ENCODE measurements at regions not wholly inside any gene's neighbourhood (a gene's known extent, or its start where the extent isn't known, plus 50 kb on each side); places are given as distances from the start of the nearest gene placed in this dataset.

DNA sequence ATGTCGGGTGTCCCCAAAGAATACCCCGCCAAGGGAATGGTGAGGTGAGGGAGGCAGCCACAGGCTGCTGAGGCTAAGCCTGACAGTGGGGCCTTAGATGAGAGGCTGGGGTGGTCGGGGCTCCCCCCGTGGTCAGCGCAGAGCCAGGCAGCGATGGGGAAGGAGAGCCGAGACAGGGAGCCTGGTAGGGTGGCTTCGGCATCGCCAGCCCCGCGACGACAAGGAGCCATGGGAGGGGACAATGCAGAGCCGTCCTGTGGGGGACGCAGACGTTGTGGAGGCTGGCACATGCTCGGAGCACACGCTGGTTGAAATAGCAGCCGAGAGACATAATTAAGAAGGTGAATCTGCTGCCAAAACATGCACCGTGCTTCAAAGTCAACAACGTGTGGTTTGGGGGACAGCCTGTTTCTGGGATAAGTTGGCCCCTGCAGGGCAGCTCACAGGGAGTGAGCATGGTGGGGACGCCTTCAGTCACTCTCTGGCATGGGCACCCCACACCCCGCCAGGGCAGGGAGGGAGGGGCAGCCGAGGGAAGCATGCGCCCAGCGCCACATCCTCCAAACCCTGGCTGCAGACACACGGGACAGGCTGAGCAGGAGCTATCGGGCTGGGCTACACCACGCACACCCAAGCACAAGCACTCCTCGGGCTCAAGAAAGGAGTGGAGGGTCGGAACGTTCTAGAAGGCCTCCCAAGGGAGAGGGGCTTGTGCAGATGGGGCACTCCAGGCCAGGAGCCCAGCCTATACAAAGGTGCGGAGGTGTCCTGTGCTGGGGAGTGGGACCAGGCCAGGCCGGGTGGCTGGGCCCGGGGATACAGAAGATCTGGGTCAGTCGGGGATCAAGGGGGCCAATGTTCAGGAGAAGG is 66.6 kb upstream of the C14orf180 start (continued):
- TF ChIP-seq, protein P1, sequence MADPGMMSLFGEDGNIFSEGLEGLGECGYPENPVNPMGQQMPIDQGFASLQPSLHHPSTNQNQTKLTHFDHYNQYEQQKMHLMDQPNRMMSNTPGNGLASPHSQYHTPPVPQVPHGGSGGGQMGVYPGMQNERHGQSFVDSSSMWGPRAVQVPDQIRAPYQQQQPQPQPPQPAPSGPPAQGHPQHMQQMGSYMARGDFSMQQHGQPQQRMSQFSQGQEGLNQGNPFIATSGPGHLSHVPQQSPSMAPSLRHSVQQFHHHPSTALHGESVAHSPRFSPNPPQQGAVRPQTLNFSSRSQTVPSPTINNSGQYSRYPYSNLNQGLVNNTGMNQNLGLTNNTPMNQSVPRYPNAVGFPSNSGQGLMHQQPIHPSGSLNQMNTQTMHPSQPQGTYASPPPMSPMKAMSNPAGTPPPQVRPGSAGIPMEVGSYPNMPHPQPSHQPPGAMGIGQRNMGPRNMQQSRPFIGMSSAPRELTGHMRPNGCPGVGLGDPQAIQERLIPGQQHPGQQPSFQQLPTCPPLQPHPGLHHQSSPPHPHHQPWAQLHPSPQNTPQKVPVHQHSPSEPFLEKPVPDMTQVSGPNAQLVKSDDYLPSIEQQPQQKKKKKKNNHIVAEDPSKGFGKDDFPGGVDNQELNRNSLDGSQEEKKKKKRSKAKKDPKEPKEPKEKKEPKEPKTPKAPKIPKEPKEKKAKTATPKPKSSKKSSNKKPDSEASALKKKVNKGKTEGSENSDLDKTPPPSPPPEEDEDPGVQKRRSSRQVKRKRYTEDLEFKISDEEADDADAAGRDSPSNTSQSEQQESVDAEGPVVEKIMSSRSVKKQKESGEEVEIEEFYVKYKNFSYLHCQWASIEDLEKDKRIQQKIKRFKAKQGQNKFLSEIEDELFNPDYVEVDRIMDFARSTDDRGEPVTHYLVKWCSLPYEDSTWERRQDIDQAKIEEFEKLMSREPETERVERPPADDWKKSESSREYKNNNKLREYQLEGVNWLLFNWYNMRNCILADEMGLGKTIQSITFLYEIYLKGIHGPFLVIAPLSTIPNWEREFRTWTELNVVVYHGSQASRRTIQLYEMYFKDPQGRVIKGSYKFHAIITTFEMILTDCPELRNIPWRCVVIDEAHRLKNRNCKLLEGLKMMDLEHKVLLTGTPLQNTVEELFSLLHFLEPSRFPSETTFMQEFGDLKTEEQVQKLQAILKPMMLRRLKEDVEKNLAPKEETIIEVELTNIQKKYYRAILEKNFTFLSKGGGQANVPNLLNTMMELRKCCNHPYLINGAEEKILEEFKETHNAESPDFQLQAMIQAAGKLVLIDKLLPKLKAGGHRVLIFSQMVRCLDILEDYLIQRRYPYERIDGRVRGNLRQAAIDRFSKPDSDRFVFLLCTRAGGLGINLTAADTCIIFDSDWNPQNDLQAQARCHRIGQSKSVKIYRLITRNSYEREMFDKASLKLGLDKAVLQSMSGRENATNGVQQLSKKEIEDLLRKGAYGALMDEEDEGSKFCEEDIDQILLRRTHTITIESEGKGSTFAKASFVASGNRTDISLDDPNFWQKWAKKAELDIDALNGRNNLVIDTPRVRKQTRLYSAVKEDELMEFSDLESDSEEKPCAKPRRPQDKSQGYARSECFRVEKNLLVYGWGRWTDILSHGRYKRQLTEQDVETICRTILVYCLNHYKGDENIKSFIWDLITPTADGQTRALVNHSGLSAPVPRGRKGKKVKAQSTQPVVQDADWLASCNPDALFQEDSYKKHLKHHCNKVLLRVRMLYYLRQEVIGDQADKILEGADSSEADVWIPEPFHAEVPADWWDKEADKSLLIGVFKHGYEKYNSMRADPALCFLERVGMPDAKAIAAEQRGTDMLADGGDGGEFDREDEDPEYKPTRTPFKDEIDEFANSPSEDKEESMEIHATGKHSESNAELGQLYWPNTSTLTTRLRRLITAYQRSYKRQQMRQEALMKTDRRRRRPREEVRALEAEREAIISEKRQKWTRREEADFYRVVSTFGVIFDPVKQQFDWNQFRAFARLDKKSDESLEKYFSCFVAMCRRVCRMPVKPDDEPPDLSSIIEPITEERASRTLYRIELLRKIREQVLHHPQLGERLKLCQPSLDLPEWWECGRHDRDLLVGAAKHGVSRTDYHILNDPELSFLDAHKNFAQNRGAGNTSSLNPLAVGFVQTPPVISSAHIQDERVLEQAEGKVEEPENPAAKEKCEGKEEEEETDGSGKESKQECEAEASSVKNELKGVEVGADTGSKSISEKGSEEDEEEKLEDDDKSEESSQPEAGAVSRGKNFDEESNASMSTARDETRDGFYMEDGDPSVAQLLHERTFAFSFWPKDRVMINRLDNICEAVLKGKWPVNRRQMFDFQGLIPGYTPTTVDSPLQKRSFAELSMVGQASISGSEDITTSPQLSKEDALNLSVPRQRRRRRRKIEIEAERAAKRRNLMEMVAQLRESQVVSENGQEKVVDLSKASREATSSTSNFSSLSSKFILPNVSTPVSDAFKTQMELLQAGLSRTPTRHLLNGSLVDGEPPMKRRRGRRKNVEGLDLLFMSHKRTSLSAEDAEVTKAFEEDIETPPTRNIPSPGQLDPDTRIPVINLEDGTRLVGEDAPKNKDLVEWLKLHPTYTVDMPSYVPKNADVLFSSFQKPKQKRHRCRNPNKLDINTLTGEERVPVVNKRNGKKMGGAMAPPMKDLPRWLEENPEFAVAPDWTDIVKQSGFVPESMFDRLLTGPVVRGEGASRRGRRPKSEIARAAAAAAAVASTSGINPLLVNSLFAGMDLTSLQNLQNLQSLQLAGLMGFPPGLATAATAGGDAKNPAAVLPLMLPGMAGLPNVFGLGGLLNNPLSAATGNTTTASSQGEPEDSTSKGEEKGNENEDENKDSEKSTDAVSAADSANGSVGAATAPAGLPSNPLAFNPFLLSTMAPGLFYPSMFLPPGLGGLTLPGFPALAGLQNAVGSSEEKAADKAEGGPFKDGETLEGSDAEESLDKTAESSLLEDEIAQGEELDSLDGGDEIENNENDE (IDR thresholded peaks at IDR 0.05; ENCODE audit: low read depth, low read length), result no peak
- TF ChIP-seq KLF10 (CRISPR knock-in tag; IDR thresholded peaks at IDR 0.05) (no peak), ZNF174 (CRISPR knock-in tag; IDR thresholded peaks at IDR 0.05) (no peak), RBM17 (IDR thresholded peaks at IDR 0.05; ENCODE audit: borderline replicate concordance, low read depth, low read length) (no peak), MTA2 (IDR thresholded peaks at IDR 0.05; ENCODE audit: low read depth) (no peak), EGR1 (conservative IDR thresholded peaks at IDR 0.05) (no peak), ZNF134 (CRISPR knock-in tag; conservative IDR thresholded peaks at IDR 0.05) (no peak), RBM39 (optimal IDR thresholded peaks at IDR 0.05; ENCODE audit: low read depth, low read length) (no peak)
- TF ChIP-seq, protein P2, sequence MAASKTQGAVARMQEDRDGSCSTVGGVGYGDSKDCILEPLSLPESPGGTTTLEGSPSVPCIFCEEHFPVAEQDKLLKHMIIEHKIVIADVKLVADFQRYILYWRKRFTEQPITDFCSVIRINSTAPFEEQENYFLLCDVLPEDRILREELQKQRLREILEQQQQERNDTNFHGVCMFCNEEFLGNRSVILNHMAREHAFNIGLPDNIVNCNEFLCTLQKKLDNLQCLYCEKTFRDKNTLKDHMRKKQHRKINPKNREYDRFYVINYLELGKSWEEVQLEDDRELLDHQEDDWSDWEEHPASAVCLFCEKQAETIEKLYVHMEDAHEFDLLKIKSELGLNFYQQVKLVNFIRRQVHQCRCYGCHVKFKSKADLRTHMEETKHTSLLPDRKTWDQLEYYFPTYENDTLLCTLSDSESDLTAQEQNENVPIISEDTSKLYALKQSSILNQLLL (CRISPR knock-in tag; IDR thresholded peaks at IDR 0.05; ENCODE audit: borderline replicate concordance), result no peak
- TF ChIP-seq, protein P3, sequence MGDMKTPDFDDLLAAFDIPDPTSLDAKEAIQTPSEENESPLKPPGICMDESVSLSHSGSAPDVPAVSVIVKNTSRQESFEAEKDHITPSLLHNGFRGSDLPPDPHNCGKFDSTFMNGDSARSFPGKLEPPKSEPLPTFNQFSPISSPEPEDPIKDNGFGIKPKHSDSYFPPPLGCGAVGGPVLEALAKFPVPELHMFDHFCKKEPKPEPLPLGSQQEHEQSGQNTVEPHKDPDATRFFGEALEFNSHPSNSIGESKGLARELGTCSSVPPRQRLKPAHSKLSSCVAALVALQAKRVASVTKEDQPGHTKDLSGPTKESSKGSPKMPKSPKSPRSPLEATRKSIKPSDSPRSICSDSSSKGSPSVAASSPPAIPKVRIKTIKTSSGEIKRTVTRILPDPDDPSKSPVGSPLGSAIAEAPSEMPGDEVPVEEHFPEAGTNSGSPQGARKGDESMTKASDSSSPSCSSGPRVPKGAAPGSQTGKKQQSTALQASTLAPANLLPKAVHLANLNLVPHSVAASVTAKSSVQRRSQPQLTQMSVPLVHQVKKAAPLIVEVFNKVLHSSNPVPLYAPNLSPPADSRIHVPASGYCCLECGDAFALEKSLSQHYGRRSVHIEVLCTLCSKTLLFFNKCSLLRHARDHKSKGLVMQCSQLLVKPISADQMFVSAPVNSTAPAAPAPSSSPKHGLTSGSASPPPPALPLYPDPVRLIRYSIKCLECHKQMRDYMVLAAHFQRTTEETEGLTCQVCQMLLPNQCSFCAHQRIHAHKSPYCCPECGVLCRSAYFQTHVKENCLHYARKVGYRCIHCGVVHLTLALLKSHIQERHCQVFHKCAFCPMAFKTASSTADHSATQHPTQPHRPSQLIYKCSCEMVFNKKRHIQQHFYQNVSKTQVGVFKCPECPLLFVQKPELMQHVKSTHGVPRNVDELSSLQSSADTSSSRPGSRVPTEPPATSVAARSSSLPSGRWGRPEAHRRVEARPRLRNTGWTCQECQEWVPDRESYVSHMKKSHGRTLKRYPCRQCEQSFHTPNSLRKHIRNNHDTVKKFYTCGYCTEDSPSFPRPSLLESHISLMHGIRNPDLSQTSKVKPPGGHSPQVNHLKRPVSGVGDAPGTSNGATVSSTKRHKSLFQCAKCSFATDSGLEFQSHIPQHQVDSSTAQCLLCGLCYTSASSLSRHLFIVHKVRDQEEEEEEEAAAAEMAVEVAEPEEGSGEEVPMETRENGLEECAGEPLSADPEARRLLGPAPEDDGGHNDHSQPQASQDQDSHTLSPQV (IDR thresholded peaks at IDR 0.05), result no peak

Data from K562 (cell line).